CD1c-positive myeloid dendritic cell (primary cell): ENCODE measurements at regions not wholly inside any gene's neighbourhood (a gene's known extent, or its start where the extent isn't known, plus 50 kb on each side); places are given as distances from the start of the nearest gene placed in this dataset.

ENCODE experiments used
- DNase-seq: peaks from one replicate; pipeline ENCODE4 v3.0.0-alpha.2; 2016; ENCODE audit errors: extremely low spot score

GRCh38 chr6:146886587-146887446, 288.0 kb downstream of the ADGB start:
- DNase-seq = peak; percentile 16

GRCh38 chr6:146887447-146888077, 288.8 kb downstream of the ADGB start:
- DNase-seq = no peak

GRCh38 chr6:146889303-146889702, 290.5 kb downstream of the ADGB start:
- no peak for DNase-seq

GRCh38 chr6:146890172-146890571, 291.4 kb downstream of the ADGB start:
- no peak for DNase-seq

- DNase-seq = no peak
Observed at GRCh38 chr6:146890644-146891434, 292.1 kb downstream of the ADGB start.

GRCh38 chr6:146891615-146892265, 293.0 kb downstream of the ADGB start:
- DNase-seq = no peak

GRCh38 chr6:146892283-146892612, 293.5 kb downstream of the ADGB start:
- DNase-seq = no peak

- DNase-seq = peak; percentile 70
Observed at GRCh38 chr6:146892613-146893401, 294.0 kb downstream of the ADGB start.

- DNase-seq = no peak
Observed at GRCh38 chr6:146893690-146894089, 294.9 kb downstream of the ADGB start.

GRCh38 chr6:146894624-146895023, 295.9 kb downstream of the ADGB start:
- DNase-seq = no peak

- DNase-seq = no peak
Observed at GRCh38 chr6:146895101-146895771, 296.5 kb downstream of the ADGB start.

- DNase-seq = no peak
Observed at GRCh38 chr6:146895772-146896061, 296.9 kb downstream of the ADGB start.

- no peak for DNase-seq
Observed at GRCh38 chr6:146896062-146896813, 297.5 kb downstream of the ADGB start.

GRCh38 chr6:146896960-146897701, 298.4 kb downstream of the ADGB start:
- no peak for DNase-seq

- DNase-seq = no peak
Observed at GRCh38 chr6:146898069-146898887, 299.5 kb downstream of the ADGB start.

- no peak for DNase-seq
Observed at GRCh38 chr6:146898888-146899227, 300.1 kb downstream of the ADGB start.

GRCh38 chr6:146901940-146902816, 302.0 kb upstream of the STXBP5 start:
- DNase-seq = peak; percentile 48

GRCh38 chr6:146902846-146903245, 301.4 kb upstream of the STXBP5 start:
- DNase-seq = no peak
